ENCODE measurements at regions not wholly inside any gene's neighbourhood (a gene's known extent, or its start where the extent isn't known, plus 50 kb on each side); places are given as distances from the start of the nearest gene placed in this dataset.

DNA sequence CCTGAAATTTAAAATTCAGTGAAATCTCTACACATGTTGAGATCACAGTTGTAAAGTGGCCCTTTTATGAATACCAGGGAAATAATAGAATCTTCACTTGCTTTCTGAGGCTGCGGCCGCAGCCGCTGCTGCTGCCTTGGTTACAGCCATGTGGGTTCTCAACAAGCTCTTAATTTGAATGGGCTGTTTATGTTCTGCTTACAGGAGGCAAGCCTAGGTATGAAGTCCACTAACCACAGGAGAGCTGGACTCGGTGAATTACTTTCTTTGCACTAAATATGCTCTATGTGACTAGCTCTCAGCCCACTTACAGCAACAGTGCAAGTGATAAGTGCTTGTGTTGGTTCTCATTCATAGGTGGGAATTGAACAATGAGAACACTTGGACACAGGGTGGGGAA is 410.8 kb downstream of the SFMBT2 start:
- no peak for TF ChIP-seq POLR2A (conservative IDR thresholded peaks at IDR 0.05)
- no peak for TF ChIP-seq ASH1L (IDR thresholded peaks at IDR 0.05; ENCODE audit: borderline replicate concordance, low read depth, partially characterized antibody)
- TF ChIP-seq, protein P1, sequence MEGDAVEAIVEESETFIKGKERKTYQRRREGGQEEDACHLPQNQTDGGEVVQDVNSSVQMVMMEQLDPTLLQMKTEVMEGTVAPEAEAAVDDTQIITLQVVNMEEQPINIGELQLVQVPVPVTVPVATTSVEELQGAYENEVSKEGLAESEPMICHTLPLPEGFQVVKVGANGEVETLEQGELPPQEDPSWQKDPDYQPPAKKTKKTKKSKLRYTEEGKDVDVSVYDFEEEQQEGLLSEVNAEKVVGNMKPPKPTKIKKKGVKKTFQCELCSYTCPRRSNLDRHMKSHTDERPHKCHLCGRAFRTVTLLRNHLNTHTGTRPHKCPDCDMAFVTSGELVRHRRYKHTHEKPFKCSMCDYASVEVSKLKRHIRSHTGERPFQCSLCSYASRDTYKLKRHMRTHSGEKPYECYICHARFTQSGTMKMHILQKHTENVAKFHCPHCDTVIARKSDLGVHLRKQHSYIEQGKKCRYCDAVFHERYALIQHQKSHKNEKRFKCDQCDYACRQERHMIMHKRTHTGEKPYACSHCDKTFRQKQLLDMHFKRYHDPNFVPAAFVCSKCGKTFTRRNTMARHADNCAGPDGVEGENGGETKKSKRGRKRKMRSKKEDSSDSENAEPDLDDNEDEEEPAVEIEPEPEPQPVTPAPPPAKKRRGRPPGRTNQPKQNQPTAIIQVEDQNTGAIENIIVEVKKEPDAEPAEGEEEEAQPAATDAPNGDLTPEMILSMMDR (IDR thresholded peaks at IDR 0.05 in 2 of 3, conservative IDR thresholded peaks at IDR 0.05 in 1 of 3; ENCODE audit: insufficient read depth in 2 of 3, low read depth in 1 of 3, low read length in 3 of 3): no peak
